ENCODE measurements at regions not wholly inside any gene's neighbourhood (a gene's known extent, or its start where the extent isn't known, plus 50 kb on each side); places are given as distances from the start of the nearest gene placed in this dataset.

- no peak for TF ChIP-seq CTCF (IDR thresholded peaks at IDR 0.05; ENCODE audit: low read length)
- no peak for TF ChIP-seq EZH2 (IDR thresholded peaks at IDR 0.05; ENCODE audit: borderline replicate concordance, low read length)
Observed at GRCh38 chr5:102115736-102116135, 180.3 kb downstream of the SLCO4C1 start.
